Anterior cingulate cortex (tissue), 58 donors: ENCODE measurements at regions not wholly inside any gene's neighbourhood (a gene's known extent, or its start where the extent isn't known, plus 50 kb on each side); places are given as distances from the start of the nearest gene placed in this dataset.

ENCODE experiments used
- DNase-seq, 58 donors: peaks; one replicate each; lab custom pipeline; 2025; lab: John Stamatoyannopoulos, UW

DNA sequence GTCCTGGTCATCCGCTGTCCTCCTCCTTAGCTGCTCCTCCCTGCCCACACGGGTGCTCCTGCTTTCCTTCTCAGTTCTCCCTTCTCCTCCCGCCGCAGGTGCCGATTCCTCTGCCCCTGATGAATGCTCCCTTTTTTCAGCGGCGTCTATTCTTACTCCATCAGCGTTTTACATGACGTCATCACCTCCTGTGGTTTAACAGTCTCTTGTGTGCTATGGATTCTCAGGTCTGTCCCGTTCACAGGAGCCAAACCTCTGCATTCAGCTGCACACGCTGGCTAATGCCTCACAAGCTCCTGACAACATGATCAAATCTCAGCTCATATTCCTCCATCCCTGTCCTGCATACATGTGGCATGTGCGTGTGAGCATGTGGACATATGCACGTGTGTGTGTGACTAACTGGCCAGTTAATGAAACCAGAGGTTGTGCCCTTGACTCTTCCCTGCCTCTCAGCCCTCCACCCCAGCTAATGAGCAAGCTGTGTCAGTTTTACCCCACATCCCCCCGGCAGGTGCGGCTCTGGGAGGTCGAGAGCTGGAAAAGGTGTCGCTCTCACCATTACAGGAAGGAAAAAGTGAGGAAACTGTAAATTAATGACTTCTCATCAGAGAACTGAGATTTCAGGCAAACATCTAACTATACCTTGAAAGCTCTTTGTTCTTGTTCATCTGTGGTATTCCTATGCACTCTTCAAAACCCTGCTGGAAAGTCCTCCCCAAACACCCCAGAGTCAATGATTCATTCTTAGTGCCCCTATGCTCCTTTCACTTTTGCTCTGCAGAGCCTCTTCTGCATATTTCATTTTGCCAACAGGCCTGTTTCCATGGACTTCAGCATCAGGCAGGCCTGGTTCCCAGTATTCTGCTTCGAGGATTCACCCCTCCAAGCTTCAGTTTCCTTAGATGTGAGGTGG, 163.1 kb downstream of the TTLL2 start:
- no peak for DNase-seq

- no peak for DNase-seq
These were observed 166.7 kb downstream of the TTLL2 start for GRCh38 chr6:167491438-167492099.

- DNase-seq = peak in 1 of 58 donors; percentile 12
These were observed 167.2 kb downstream of the TTLL2 start for GRCh38 chr6:167492100-167492449.

DNA sequence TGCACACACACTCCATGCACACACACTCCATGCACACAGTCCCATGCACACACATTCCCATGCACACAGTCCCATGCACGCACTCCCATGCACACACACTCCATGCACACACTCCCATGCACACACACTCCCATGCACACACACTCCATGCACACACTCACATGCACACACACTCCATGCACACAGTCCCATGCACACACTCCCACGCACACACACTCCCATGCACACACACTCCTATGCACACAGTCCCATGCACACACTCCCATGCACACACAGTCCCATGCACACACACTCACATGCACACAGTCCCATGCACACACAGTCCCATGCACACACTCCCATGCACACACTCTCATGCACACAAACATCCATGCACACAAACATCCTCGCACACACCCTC, 168.4 kb downstream of the TTLL2 start:
- no peak for DNase-seq

- peak in 4 of 58 donors; percentile 10 to 44 (median 26) for DNase-seq
These were observed 169.3 kb downstream of the TTLL2 start for GRCh38 chr6:167493976-167494697.

- no peak for DNase-seq
These were observed 170.0 kb downstream of the TTLL2 start for GRCh38 chr6:167494698-167495435.

GRCh38 chr6:167495506-167496401, 170.9 kb downstream of the TTLL2 start:
- peak in 49 of 58 donors; percentile 8 to 87 (median 51) for DNase-seq

DNA sequence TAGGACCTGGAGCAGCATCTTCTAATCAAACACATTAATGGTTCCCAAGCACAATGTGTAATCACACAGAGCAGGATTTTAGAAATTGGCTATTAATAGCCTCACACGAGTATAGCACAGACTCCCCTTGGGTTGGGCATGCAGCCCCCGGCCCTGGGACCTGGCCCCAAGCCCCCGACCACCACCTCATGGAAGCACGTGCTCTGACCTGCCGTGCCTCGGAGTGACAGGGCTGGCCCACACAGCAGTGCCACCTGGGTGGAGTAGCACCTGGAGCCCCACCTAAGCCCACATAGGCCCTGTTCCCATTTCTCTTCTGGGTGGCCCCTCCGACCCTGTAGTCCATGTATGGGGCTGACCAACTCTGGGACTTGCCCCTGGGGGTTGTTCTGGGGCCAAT, 171.8 kb downstream of the TTLL2 start:
- no peak for DNase-seq

DNA sequence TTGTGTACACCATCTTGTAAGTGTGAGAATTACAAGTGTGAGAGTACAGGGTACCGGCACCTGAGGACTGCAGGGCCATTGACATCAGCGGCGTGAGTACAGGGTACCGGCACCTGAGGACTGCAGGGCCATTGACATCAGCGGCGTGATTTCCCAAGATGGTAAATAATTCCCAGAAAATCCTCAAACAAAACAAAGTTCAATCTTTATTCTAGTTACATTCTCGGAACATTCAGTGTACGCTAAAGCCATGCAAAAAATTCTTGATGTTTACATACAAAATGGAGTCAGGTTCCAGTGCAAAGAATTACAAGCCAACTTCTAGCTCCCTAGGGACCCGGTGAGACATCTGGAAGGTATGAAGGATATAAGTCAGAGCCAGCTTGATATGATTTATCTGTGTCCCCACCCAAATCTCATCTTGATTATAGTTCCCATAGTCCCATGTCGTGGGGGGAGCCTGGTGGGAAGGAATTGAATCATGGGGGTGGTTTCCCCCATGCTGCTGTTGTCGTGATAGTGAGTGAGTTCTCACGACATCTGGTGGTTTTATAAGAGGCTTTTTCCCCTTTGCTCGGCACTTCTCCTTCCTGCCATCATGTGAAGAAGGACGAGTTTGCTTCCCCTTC, 172.7 kb downstream of the TTLL2 start:
- no peak for DNase-seq

DNA sequence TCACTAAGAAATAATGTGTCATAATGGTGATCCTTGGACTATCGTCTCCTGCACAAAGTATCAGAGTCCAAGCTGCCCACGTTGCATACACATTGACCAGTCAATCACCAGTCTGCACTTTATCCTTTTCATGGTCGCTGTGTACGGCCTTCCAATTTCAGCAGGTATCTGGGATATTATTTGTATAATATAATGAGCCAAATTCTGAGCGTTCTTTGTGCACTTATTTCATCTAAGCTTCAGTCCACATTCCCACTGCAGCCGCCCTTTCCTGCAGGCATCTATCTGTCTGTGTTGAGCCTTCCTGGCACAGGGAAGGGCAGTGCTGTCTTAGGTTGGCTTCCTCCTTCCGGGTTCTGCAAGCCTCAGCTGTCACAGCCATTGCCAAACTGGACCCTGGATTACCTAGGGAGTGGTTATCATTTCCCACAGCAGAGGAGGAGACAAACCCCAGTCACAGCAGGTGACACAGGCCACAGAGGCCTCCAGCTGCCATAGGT, 174.3 kb downstream of the TTLL2 start:
- DNase-seq = no peak

DNA sequence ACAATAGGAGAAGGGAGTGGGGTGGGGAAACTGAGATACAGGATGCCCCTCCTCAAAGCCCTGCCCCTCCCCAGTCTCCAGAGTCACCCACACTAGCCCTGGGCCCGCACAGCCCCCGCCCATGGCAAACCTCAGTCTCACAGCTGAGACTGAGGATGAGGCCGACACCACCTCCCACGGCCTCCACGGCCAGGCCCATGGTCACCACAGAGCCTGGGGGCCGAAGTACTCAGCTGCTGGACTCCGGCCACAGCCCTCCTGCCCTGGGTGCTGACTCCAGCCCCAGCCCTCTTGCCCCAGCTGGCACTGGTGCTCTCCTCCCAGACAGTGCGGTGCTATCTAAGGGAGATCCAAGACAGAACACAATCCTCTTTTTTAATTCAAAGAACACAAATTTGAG, 176.1 kb downstream of the TTLL2 start:
- no peak for DNase-seq

GRCh38 chr6:167501831-167502385, 177.0 kb downstream of the TTLL2 start:
- DNase-seq = peak in 1 of 58 donors; percentile 19

GRCh38 chr6:167502471-167502870, 177.6 kb downstream of the TTLL2 start:
- no peak for DNase-seq

- no peak for DNase-seq
These were observed 179.6 kb downstream of the TTLL2 start for GRCh38 chr6:167504385-167504961.

GRCh38 chr6:167505199-167505598, 180.3 kb downstream of the TTLL2 start:
- no peak for DNase-seq

DNA sequence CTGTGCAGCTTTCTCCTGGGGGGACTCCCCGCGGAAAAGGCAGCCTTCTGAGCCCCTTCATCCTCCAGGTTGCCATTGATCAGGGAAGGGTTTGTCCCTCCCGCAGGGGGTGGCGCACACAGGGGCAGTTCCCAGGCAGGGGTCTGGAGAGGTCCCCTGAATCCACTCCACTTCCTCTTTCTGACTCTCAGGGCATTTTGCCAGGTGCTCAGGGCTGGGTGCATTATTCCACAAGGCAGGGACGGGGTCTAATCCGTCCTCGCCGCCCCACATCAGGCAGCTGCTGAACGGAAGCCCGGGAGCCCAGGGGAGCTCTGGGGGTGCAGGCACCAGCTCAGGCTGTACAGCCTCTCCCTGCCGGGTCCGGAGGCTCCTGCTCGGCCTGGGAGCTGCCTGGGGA, 180.9 kb downstream of the TTLL2 start:
- DNase-seq = no peak

GRCh38 chr6:167506443-167507301, 181.8 kb downstream of the TTLL2 start:
- no peak for DNase-seq
